ENCODE measurements at regions not wholly inside any gene's neighbourhood (a gene's known extent, or its start where the extent isn't known, plus 50 kb on each side); places are given as distances from the start of the nearest gene placed in this dataset.

GRCh38 chr6:147035886-147036285 is 168.3 kb upstream of the STXBP5 start:
- H3K27me3 Mint-ChIP-seq: peaks cover 4% of the 10 kb centered on the region
- no peaks in the 10 kb centered on the region for H3K9me3 ChIP-seq (ENCODE audit: control extremely low read depth in 1 of 3, control insufficient read depth in 2 of 3, insufficient read depth in 1 of 3, low read length in 2 of 3)
- H4K20me1 ChIP-seq (ENCODE audit: control insufficient read depth, insufficient read depth, low read length, poor library complexity, severe bottlenecking): no peaks in the 10 kb centered on the region
- no peaks in the 10 kb centered on the region for H3K36me3 ChIP-seq (replicated peaks in 1 of 2; ENCODE audit: control extremely low read depth in 1 of 2, control insufficient read depth in 1 of 2, extremely low read depth in 1 of 2, insufficient read depth in 2 of 2, low read length in 1 of 2)
- POLR2A ChIA-PET: no interaction called here
- DNase-seq (no peak), ATAC-seq (ENCODE audit: low read depth) (no peak)
- no peak overlapping the region for H3K27ac Mint-ChIP-seq
- H3K79me2 ChIP-seq (ENCODE audit: control insufficient read depth, insufficient read depth, low read length): no peaks in the 10 kb centered on the region
- H2AFZ ChIP-seq (ENCODE audit: insufficient read depth, low read depth, low read length, poor library complexity, severe bottlenecking): no peak overlapping the region
- no peaks in the 10 kb centered on the region for H3K4me1 Mint-ChIP-seq
- no peak overlapping the region for H3K27ac ChIP-seq (ENCODE audit: low read length in 2 of 2)
- H3K4me3 ChIP-seq (ENCODE audit: control extremely low read depth in 1 of 5, extremely low read depth in 1 of 5, insufficient read depth in 1 of 5, low read depth in 2 of 5, low read length in 4 of 5): no peak overlapping the region
- H3K4me1 ChIP-seq (ENCODE audit: control insufficient read depth in 2 of 2, insufficient read depth in 2 of 2, low read length in 2 of 2): no peaks in the 10 kb centered on the region
- H3K9ac ChIP-seq (ENCODE audit: low read length): no peak overlapping the region
- no CpG with 5 or more reads among the region's 2 CpGs for WGBS (ENCODE audit: insufficient coverage)
- CTCF ChIA-PET: no interaction called here
- TF ChIP-seq EZH2 (IDR thresholded peaks at IDR 0.05; ENCODE audit: borderline replicate concordance, insufficient read depth, low read depth, low read length, poor library complexity, severe bottlenecking) (no peak), CTCF (IDR thresholded peaks at IDR 0.05) (no peak)
- intact Hi-C loops (cut with micrococcal nuclease): no loop called here
- no peak overlapping the region for H3K4me3 Mint-ChIP-seq
- H3K4me2 ChIP-seq (replicated peaks; ENCODE audit: low read depth, low read length, poor library complexity, severe bottlenecking): no peak overlapping the region
- no peaks in the 10 kb centered on the region for H3K27me3 ChIP-seq (replicated peaks in 1 of 4; ENCODE audit: control extremely low read depth in 1 of 4, control insufficient read depth in 3 of 4, insufficient read depth in 4 of 4, low read length in 3 of 4)
- no peaks in the 10 kb centered on the region for H3K9me3 Mint-ChIP-seq (ENCODE audit: insufficient read depth)

- Mint-ChIP-seq H3K9me3 (ENCODE audit: insufficient read depth) (no peaks in the 10 kb centered on the region), H3K27ac (no peak overlapping the region), H3K4me1 (no peaks in the 10 kb centered on the region), H3K27me3 (peaks cover 8% of the 10 kb centered on the region), H3K4me3 (no peak overlapping the region)
- H3K9ac ChIP-seq (ENCODE audit: low read length): no peak overlapping the region
- H3K4me2 ChIP-seq (replicated peaks; ENCODE audit: low read depth, low read length, poor library complexity, severe bottlenecking): no peak overlapping the region
- no peaks in the 10 kb centered on the region for H3K79me2 ChIP-seq (ENCODE audit: control insufficient read depth, insufficient read depth, low read length)
- no peak overlapping the region for H3K4me3 ChIP-seq (ENCODE audit: control extremely low read depth in 1 of 5, extremely low read depth in 1 of 5, insufficient read depth in 1 of 5, low read depth in 2 of 5, low read length in 4 of 5)
- H2AFZ ChIP-seq (ENCODE audit: insufficient read depth, low read depth, low read length, poor library complexity, severe bottlenecking): no peak overlapping the region
- H3K9me3 ChIP-seq (ENCODE audit: control extremely low read depth in 1 of 3, control insufficient read depth in 2 of 3, insufficient read depth in 1 of 3, low read length in 2 of 3): no peaks in the 10 kb centered on the region
- 75% methylated on average over 1 of the region's 2 CpGs for WGBS (ENCODE audit: insufficient coverage)
- H3K27me3 ChIP-seq (replicated peaks in 1 of 4; ENCODE audit: control extremely low read depth in 1 of 4, control insufficient read depth in 3 of 4, insufficient read depth in 4 of 4, low read length in 3 of 4): no peaks in the 10 kb centered on the region
- H3K36me3 ChIP-seq (replicated peaks in 1 of 2; ENCODE audit: control extremely low read depth in 1 of 2, control insufficient read depth in 1 of 2, extremely low read depth in 1 of 2, insufficient read depth in 2 of 2, low read length in 1 of 2): no peaks in the 10 kb centered on the region
- no peak for DNase-seq
- ATAC-seq (ENCODE audit: low read depth): no peak
- H3K27ac ChIP-seq (ENCODE audit: low read length in 2 of 2): no peak overlapping the region
- CTCF ChIA-PET: no interaction called here
- no peak for TF ChIP-seq CTCF (IDR thresholded peaks at IDR 0.05)
- TF ChIP-seq EZH2 (IDR thresholded peaks at IDR 0.05; ENCODE audit: borderline replicate concordance, insufficient read depth, low read depth, low read length, poor library complexity, severe bottlenecking): no peak
- no peaks in the 10 kb centered on the region for H3K4me1 ChIP-seq (ENCODE audit: control insufficient read depth in 2 of 2, insufficient read depth in 2 of 2, low read length in 2 of 2)
- no peaks in the 10 kb centered on the region for H4K20me1 ChIP-seq (ENCODE audit: control insufficient read depth, insufficient read depth, low read length, poor library complexity, severe bottlenecking)
- POLR2A ChIA-PET: no interaction called here
- intact Hi-C loops (cut with micrococcal nuclease): no loop called here
These were observed 166.3 kb upstream of the STXBP5 start for GRCh38 chr6:147037881-147038280.

Data from B cell (primary cell).